OCI-LY1 (cell line): ENCODE measurements at regions not wholly inside any gene's neighbourhood (a gene's known extent, or its start where the extent isn't known, plus 50 kb on each side); places are given as distances from the start of the nearest gene placed in this dataset.

Experiments used
- H2AFZ ChIP-seq: fragments of 200-600 bp; sonication (generic), shearing (Covaris generic); 2 replicates; pipeline ENCODE4 v1.6.0; 2014; ENCODE audit warnings: antibody characterized with exemption, mild to moderate bottlenecking, low read length
- H3F3A ChIP-seq: fragments of 200-600 bp; sonication (generic), shearing (Covaris generic); 2 replicates; pipeline ENCODE4 v1.6.0; 2014; ENCODE audit warnings: mild to moderate bottlenecking, antibody characterized with exemption, low read length, moderate library complexity; ENCODE audit not compliant: insufficient read depth
- H3K27ac ChIP-seq: fragments of 200-600 bp; sonication (generic); 2 replicates; pipeline ENCODE4 v1.5.1; 2014; ENCODE audit warnings: low read length, mixed run types, mild to moderate bottlenecking, low read depth; ENCODE audit not compliant: poor library complexity, severe bottlenecking
- H3K27me3 ChIP-seq: fragments of 200-600 bp; sonication (generic); 2 replicates; pipeline ENCODE4 v1.6.0; 2014; ENCODE audit warnings: antibody characterized with exemption, mild to moderate bottlenecking, low read length, moderate library complexity; ENCODE audit not compliant: insufficient read depth
- H3K36me3 ChIP-seq: fragments of 200-600 bp; sonication (generic); 2 replicates; pipeline ENCODE4 v1.6.1; 2014; ENCODE audit warnings: mild to moderate bottlenecking, antibody characterized with exemption, low read length, moderate library complexity, mixed read lengths; ENCODE audit not compliant: insufficient read depth
- H3K4me1 ChIP-seq: fragments of 200-600 bp; sonication (generic); 2 replicates; pipeline ENCODE4 v1.5.1; 2014; ENCODE audit warnings: mild to moderate bottlenecking, low read length, moderate library complexity; ENCODE audit not compliant: insufficient read depth, severe bottlenecking
- H3K4me2 ChIP-seq: fragments of 200-600 bp; sonication (generic), shearing (Covaris generic); 2 replicates; pipeline ENCODE4 v1.6.1; 2014; ENCODE audit warnings: low read length
- H3K4me3 ChIP-seq: fragments of 200-600 bp; sonication (generic); 2 replicates; pipeline ENCODE4 v1.5.1; 2014; ENCODE audit warnings: low read length, low read depth, mild to moderate bottlenecking, mixed read lengths; ENCODE audit not compliant: poor library complexity, severe bottlenecking
- H3K79me2 ChIP-seq: fragments of 200-600 bp; shearing (Covaris generic); 2 replicates; pipeline ENCODE4 v1.6.1; 2016; ENCODE audit warnings: mixed run types, low read length, mixed read lengths; ENCODE audit not compliant: insufficient read depth
- H3K9ac ChIP-seq: fragments of 200-600 bp; sonication (generic), shearing (Covaris generic); 2 replicates; pipeline ENCODE4 v1.6.1; 2014; ENCODE audit warnings: mild to moderate bottlenecking, low read length, mixed read lengths
- H3K9me2 ChIP-seq: fragments of 200-600 bp; sonication (generic), shearing (Covaris generic); 2 replicates; pipeline ENCODE4 v1.6.1; 2014; ENCODE audit warnings: low read depth, mild to moderate bottlenecking, low read length, mixed read lengths
- H3K9me3 ChIP-seq: fragments of 200-600 bp; shearing (Covaris generic); 2 replicates; pipeline ENCODE4 v1.6.1; 2014; ENCODE audit warnings: low read length, mixed read lengths
- H4K20me1 ChIP-seq: fragments of 200-600 bp; sonication (generic), shearing (Covaris generic); 2 replicates; pipeline ENCODE4 v1.6.0; 2016; ENCODE audit warnings: mild to moderate bottlenecking, low read length; ENCODE audit not compliant: insufficient read depth
- EZH2 ChIP-seq: fragments of 200-600 bp; sonication (generic), shearing (Covaris generic); IDR thresholded peaks from 2 replicates; pipeline ENCODE4 v1.8.0; 2017; ENCODE audit warnings: borderline replicate concordance, mixed run types, mild to moderate bottlenecking, antibody characterized with exemption, low read length, moderate library complexity, mixed read lengths
- TF ChIP-seq, protein P1 (sequence below): fragments of 200-600 bp; sonication (generic), shearing (Covaris generic); IDR thresholded peaks from 2 replicates; pipeline ENCODE4 v1.5.1; 2017; ENCODE audit warnings: mild to moderate bottlenecking, antibody characterized with exemption, low read length, moderate library complexity, mixed read lengths

- Histone ChIP-seq H3K9me3 (no peaks in the 10 kb centered on the region), H3K4me2 (no peak overlapping the region), H2AFZ (no peak overlapping the region), H3K9me2 (no peaks in the 10 kb centered on the region), H3K27me3 (no peaks in the 10 kb centered on the region), H3K4me3 (no peak overlapping the region), H3K79me2 (no peaks in the 10 kb centered on the region), H4K20me1 (no peaks in the 10 kb centered on the region), H3F3A (no peaks in the 10 kb centered on the region), H3K4me1 (no peaks in the 10 kb centered on the region), H3K9ac (no peak overlapping the region), H3K36me3 (no peaks in the 10 kb centered on the region), H3K27ac (no peak overlapping the region)
- TF ChIP-seq, protein P1, sequence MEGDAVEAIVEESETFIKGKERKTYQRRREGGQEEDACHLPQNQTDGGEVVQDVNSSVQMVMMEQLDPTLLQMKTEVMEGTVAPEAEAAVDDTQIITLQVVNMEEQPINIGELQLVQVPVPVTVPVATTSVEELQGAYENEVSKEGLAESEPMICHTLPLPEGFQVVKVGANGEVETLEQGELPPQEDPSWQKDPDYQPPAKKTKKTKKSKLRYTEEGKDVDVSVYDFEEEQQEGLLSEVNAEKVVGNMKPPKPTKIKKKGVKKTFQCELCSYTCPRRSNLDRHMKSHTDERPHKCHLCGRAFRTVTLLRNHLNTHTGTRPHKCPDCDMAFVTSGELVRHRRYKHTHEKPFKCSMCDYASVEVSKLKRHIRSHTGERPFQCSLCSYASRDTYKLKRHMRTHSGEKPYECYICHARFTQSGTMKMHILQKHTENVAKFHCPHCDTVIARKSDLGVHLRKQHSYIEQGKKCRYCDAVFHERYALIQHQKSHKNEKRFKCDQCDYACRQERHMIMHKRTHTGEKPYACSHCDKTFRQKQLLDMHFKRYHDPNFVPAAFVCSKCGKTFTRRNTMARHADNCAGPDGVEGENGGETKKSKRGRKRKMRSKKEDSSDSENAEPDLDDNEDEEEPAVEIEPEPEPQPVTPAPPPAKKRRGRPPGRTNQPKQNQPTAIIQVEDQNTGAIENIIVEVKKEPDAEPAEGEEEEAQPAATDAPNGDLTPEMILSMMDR = no peak
- TF ChIP-seq EZH2 = no peak
These were observed 211.6 kb downstream of the DUSP6 start for GRCh38 chr12:89140602-89141238.

DNA sequence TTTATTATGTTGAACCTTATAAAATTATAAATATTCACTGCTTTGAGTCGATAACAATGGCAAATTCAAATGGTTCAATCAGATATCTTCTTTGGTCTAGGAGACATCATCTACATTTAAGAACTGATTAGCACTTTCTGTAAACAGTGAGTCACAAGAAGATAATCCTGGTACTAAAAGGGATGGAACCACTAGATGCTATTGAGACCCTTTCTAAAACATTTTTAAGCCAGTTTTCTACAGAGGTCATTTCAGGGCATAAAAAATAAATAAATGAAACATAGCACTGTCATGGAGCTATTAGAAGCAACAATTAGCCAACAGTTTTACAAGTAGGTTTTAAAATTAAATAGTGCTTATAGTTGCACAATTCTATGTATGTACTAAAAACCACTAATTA lies 212.2 kb downstream of the DUSP6 start:
- no peaks in the 10 kb centered on the region for H3K27me3 ChIP-seq
- no peak overlapping the region for H3K9ac ChIP-seq
- H2AFZ ChIP-seq = no peak overlapping the region
- no peak overlapping the region for H3K4me3 ChIP-seq
- no peaks in the 10 kb centered on the region for H4K20me1 ChIP-seq
- no peaks in the 10 kb centered on the region for H3K4me1 ChIP-seq
- no peak overlapping the region for H3K4me2 ChIP-seq
- TF ChIP-seq, protein P1 = no peak
- no peak for TF ChIP-seq EZH2
- H3K27ac ChIP-seq = no peak overlapping the region
- H3K9me3 ChIP-seq = no peaks in the 10 kb centered on the region
- no peaks in the 10 kb centered on the region for H3K9me2 ChIP-seq
- no peaks in the 10 kb centered on the region for H3K36me3 ChIP-seq
- H3F3A ChIP-seq = no peaks in the 10 kb centered on the region
- no peaks in the 10 kb centered on the region for H3K79me2 ChIP-seq

DNA sequence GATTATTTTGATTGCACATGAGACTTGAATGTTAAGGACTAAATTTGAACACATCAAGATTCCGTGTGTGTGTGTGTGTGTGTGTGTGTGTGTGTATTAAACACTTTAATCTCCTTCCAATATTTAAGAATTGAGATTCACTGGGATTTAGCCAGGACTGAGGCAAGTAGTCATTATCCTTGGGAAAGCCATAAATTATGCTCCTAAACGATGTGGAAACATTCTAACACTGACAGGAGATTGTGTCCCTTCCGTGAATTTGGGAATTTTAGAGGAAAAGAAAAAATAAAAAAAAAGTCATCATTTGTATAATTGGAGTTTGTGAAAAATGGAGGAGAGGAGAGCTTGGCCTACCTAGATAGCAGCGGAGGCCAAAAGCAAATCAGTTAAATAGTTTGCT lies 212.9 kb downstream of the DUSP6 start:
- no peak overlapping the region for H3K9ac ChIP-seq
- no peaks in the 10 kb centered on the region for H3F3A ChIP-seq
- H3K9me2 ChIP-seq = no peaks in the 10 kb centered on the region
- H3K36me3 ChIP-seq = no peaks in the 10 kb centered on the region
- H3K27ac ChIP-seq = no peak overlapping the region
- no peak for TF ChIP-seq EZH2
- TF ChIP-seq, protein P1 = no peak
- H3K79me2 ChIP-seq = no peaks in the 10 kb centered on the region
- no peaks in the 10 kb centered on the region for H3K9me3 ChIP-seq
- no peaks in the 10 kb centered on the region for H3K27me3 ChIP-seq
- no peak overlapping the region for H3K4me3 ChIP-seq
- H3K4me1 ChIP-seq = no peaks in the 10 kb centered on the region
- H2AFZ ChIP-seq = no peak overlapping the region
- H3K4me2 ChIP-seq = no peak overlapping the region
- H4K20me1 ChIP-seq = no peaks in the 10 kb centered on the region
